ENCODE measurements at regions not wholly inside any gene's neighbourhood (a gene's known extent, or its start where the extent isn't known, plus 50 kb on each side); places are given as distances from the start of the nearest gene placed in this dataset.

DNA sequence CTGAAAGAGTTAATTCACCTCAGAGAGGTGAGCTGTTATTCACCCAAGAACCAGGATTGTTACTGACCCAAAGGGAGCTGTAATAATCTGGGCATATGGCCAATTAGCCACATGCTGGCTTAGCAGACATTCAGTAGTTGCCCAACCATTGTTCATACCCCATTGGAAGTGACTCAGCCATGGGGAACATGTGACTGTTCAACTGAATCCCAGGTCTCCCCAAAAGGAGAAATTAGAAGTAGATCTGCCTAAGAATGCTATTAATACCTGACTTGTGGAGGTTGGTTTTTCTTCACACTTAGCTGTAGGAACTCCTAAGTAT, 272.6 kb upstream of the UBE2E3 start:
- TF ChIP-seq CTCF (IDR thresholded peaks at IDR 0.05; ENCODE audit: poor library complexity, severe bottlenecking): no peak
- TF ChIP-seq, protein P1, sequence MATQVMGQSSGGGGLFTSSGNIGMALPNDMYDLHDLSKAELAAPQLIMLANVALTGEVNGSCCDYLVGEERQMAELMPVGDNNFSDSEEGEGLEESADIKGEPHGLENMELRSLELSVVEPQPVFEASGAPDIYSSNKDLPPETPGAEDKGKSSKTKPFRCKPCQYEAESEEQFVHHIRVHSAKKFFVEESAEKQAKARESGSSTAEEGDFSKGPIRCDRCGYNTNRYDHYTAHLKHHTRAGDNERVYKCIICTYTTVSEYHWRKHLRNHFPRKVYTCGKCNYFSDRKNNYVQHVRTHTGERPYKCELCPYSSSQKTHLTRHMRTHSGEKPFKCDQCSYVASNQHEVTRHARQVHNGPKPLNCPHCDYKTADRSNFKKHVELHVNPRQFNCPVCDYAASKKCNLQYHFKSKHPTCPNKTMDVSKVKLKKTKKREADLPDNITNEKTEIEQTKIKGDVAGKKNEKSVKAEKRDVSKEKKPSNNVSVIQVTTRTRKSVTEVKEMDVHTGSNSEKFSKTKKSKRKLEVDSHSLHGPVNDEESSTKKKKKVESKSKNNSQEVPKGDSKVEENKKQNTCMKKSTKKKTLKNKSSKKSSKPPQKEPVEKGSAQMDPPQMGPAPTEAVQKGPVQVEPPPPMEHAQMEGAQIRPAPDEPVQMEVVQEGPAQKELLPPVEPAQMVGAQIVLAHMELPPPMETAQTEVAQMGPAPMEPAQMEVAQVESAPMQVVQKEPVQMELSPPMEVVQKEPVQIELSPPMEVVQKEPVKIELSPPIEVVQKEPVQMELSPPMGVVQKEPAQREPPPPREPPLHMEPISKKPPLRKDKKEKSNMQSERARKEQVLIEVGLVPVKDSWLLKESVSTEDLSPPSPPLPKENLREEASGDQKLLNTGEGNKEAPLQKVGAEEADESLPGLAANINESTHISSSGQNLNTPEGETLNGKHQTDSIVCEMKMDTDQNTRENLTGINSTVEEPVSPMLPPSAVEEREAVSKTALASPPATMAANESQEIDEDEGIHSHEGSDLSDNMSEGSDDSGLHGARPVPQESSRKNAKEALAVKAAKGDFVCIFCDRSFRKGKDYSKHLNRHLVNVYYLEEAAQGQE (IDR thresholded peaks at IDR 0.05; ENCODE audit: borderline replicate concordance): no peak

Data from neural cell (in vitro differentiated cells).